ENCODE measurements at regions not wholly inside any gene's neighbourhood (a gene's known extent, or its start where the extent isn't known, plus 50 kb on each side); places are given as distances from the start of the nearest gene placed in this dataset.

GRCh38 chr3:84825817-84826216 lies 133.0 kb upstream of the CADM2 start:
- H3K27ac ChIP-seq, result no peak overlapping the region
- TF ChIP-seq ZFX (IDR thresholded peaks at IDR 0.05), result no peak
- TF ChIP-seq CTCF (conservative IDR thresholded peaks at IDR 0.05), result peak; percentile 38

- TF ChIP-seq ZFX (IDR thresholded peaks at IDR 0.05), result no peak
- TF ChIP-seq CTCF (conservative IDR thresholded peaks at IDR 0.05), result no peak
- no peak overlapping the region for H3K27ac ChIP-seq
Measured at GRCh38 chr3:84830476-84830875, 128.3 kb upstream of the CADM2 start.

GRCh38 chr3:84835366-84835765 lies 123.4 kb upstream of the CADM2 start:
- TF ChIP-seq ZFX (IDR thresholded peaks at IDR 0.05) (no peak), CTCF (conservative IDR thresholded peaks at IDR 0.05) (no peak)
- no peak overlapping the region for H3K27ac ChIP-seq

GRCh38 chr3:84836961-84837360 lies 121.8 kb upstream of the CADM2 start:
- no peak overlapping the region for H3K27ac ChIP-seq
- no peak for TF ChIP-seq CTCF (conservative IDR thresholded peaks at IDR 0.05)
- no peak for TF ChIP-seq ZFX (IDR thresholded peaks at IDR 0.05)

- TF ChIP-seq ZFX (IDR thresholded peaks at IDR 0.05) (no peak), CTCF (conservative IDR thresholded peaks at IDR 0.05) (no peak)
- H3K27ac ChIP-seq, result no peak overlapping the region
Measured at GRCh38 chr3:84877092-84877491, 81.7 kb upstream of the CADM2 start.

GRCh38 chr3:84881288-84881687 lies 77.5 kb upstream of the CADM2 start:
- no peak overlapping the region for H3K27ac ChIP-seq
- TF ChIP-seq ZFX (IDR thresholded peaks at IDR 0.05), result no peak
- no peak for TF ChIP-seq CTCF (conservative IDR thresholded peaks at IDR 0.05)

GRCh38 chr3:84885199-84885882 lies 73.4 kb upstream of the CADM2 start:
- no peak for TF ChIP-seq ZFX (IDR thresholded peaks at IDR 0.05)
- no peak for TF ChIP-seq CTCF (conservative IDR thresholded peaks at IDR 0.05)

More at GRCh38 chr3:84885199-84885882, 73.4 kb upstream of the CADM2 start:
- peak overlapping the region; percentile 46 for H3K27ac ChIP-seq
